Retina (tissue), 1 donor: ENCODE measurements at regions not wholly inside any gene's neighbourhood (a gene's known extent, or its start where the extent isn't known, plus 50 kb on each side); places are given as distances from the start of the nearest gene placed in this dataset.
"Not testable (repeated sequence)": the region's sequence is repeated elsewhere in the genome, so short reads cannot be mapped to it uniquely, and the experiment has no call there.

ENCODE experiments used
- DNase-seq: peaks from one replicate; pipeline ENCODE4 v3.0.0-alpha.2; 2016

- DNase-seq: no peak
Observed at GRCh38 chr11:92168936-92169335, 55.7 kb upstream of the FAT3 start.

- no peak for DNase-seq
Observed at GRCh38 chr11:92167571-92167970, 57.0 kb upstream of the FAT3 start.

- DNase-seq: no peak
Observed at GRCh38 chr11:92166335-92166734, 58.3 kb upstream of the FAT3 start.

- DNase-seq: no peak
Observed at GRCh38 chr11:92163879-92164278, 60.7 kb upstream of the FAT3 start.

- DNase-seq: no peak
Observed at GRCh38 chr11:92162776-92163175, 61.8 kb upstream of the FAT3 start.

- no peak for DNase-seq
Observed at GRCh38 chr11:92159931-92160330, 64.7 kb upstream of the FAT3 start.

- not testable (repeated sequence) for DNase-seq
Observed at GRCh38 chr11:92157390-92157789, 67.2 kb upstream of the FAT3 start.

GRCh38 chr11:92154611-92155010, 70.0 kb upstream of the FAT3 start:
- DNase-seq: no peak

GRCh38 chr11:92154110-92154509, 70.5 kb upstream of the FAT3 start:
- no peak for DNase-seq

GRCh38 chr11:92153542-92153941, 71.1 kb upstream of the FAT3 start:
- DNase-seq: no peak

GRCh38 chr11:92152245-92152644, 72.4 kb upstream of the FAT3 start:
- no peak for DNase-seq

- no peak for DNase-seq
Observed at GRCh38 chr11:92149996-92150395, 74.6 kb upstream of the FAT3 start.

GRCh38 chr11:92141725-92142124, 82.9 kb upstream of the FAT3 start:
- no peak for DNase-seq

- DNase-seq: no peak
Observed at GRCh38 chr11:92141159-92141558, 83.5 kb upstream of the FAT3 start.

- DNase-seq: no peak
Observed at GRCh38 chr11:92140021-92140420, 84.6 kb upstream of the FAT3 start.

- no peak for DNase-seq
Observed at GRCh38 chr11:92138296-92138695, 86.3 kb upstream of the FAT3 start.

- DNase-seq: no peak
Observed at GRCh38 chr11:92137747-92138146, 86.9 kb upstream of the FAT3 start.

GRCh38 chr11:92136797-92137196, 87.8 kb upstream of the FAT3 start:
- no peak for DNase-seq

- DNase-seq: no peak
Observed at GRCh38 chr11:92131289-92131865, 93.2 kb upstream of the FAT3 start.

- no peak for DNase-seq
Observed at GRCh38 chr11:92130421-92130831, 94.2 kb upstream of the FAT3 start.

- DNase-seq: peak; percentile 11
Observed at GRCh38 chr11:92129811-92130210, 94.8 kb upstream of the FAT3 start.

GRCh38 chr11:92128026-92128425, 96.6 kb upstream of the FAT3 start:
- no peak for DNase-seq

- no peak for DNase-seq
Observed at GRCh38 chr11:92125321-92125720, 99.3 kb upstream of the FAT3 start.

GRCh38 chr11:92123540-92123939, 101.1 kb upstream of the FAT3 start:
- DNase-seq: no peak

GRCh38 chr11:92122561-92122960, 102.1 kb upstream of the FAT3 start:
- no peak for DNase-seq

GRCh38 chr11:92111287-92111686, 113.3 kb upstream of the FAT3 start:
- DNase-seq: no peak
